GM12874 (cell line): ENCODE measurements at regions not wholly inside any gene's neighbourhood (a gene's known extent, or its start where the extent isn't known, plus 50 kb on each side); places are given as distances from the start of the nearest gene placed in this dataset.

Source experiments
- CTCF ChIP-seq: IDR thresholded peaks from 2 replicates; pipeline ENCODE4 v1.5.1; 2011; ENCODE audit warnings: low read depth, mild to moderate bottlenecking, control low read depth, low read length, moderate library complexity; ENCODE audit not compliant: insufficient read depth

- no peak for TF ChIP-seq CTCF
Observed at GRCh38 chr11:129711760-129712159, 103.9 kb upstream of the TMEM45B start.

- no peak for TF ChIP-seq CTCF
Observed at GRCh38 chr11:129719037-129719436, 96.6 kb upstream of the TMEM45B start.

GRCh38 chr11:129720156-129720555 lies 95.5 kb upstream of the TMEM45B start:
- no peak for TF ChIP-seq CTCF

GRCh38 chr11:129720994-129721393 lies 94.7 kb upstream of the TMEM45B start:
- no peak for TF ChIP-seq CTCF

- no peak for TF ChIP-seq CTCF
Observed at GRCh38 chr11:129721685-129722084, 94.0 kb upstream of the TMEM45B start.

GRCh38 chr11:129722529-129722928 lies 93.1 kb upstream of the TMEM45B start:
- TF ChIP-seq CTCF = no peak

GRCh38 chr11:129723146-129723760 lies 92.4 kb upstream of the TMEM45B start:
- no peak for TF ChIP-seq CTCF
